ENCODE measurements at regions not wholly inside any gene's neighbourhood (a gene's known extent, or its start where the extent isn't known, plus 50 kb on each side); places are given as distances from the start of the nearest gene placed in this dataset.

- DNase-seq (ENCODE audit: low read depth, low spot score) (peak; percentile 13), FAIRE-seq (no peak)
- TF ChIP-seq GATA2 (IDR thresholded peaks at IDR 0.05; ENCODE audit: insufficient read depth, insufficient read length, low read depth, low read length): no peak
- TF ChIP-seq FOS (IDR thresholded peaks at IDR 0.05; ENCODE audit: borderline replicate concordance, insufficient read depth, low read length): peak; percentile 49
- no peak for TF ChIP-seq MYC (IDR thresholded peaks at IDR 0.05; ENCODE audit: low read depth, low read length)
- dilution Hi-C loops (cut with MboI; ENCODE audit: extremely low pct_ligation_motif_present, low sequenced_read_pairs): no loop called here
- Histone ChIP-seq H3K79me2 (ENCODE audit: control insufficient read depth, insufficient read depth, low read length) (no peaks in the 10 kb centered on the region), H3K27ac (ENCODE audit: insufficient read depth, low read depth, low read length) (no peak overlapping the region), H3K4me3 (replicated peaks in 1 of 3; ENCODE audit: insufficient read depth in 1 of 3, low read depth in 1 of 3, low read length in 3 of 3) (no peak overlapping the region), H3K9me3 (replicated peaks; ENCODE audit: control insufficient read depth, insufficient read depth, low read length) (no peaks in the 10 kb centered on the region), H3K9me1 (replicated peaks; ENCODE audit: control insufficient read depth, extremely low read depth, insufficient read depth, low read length) (no peaks in the 10 kb centered on the region), H3K9ac (replicated peaks; ENCODE audit: extremely low read depth, insufficient read depth, low read length) (no peak overlapping the region), H3K4me1 (ENCODE audit: control insufficient read depth, extremely low read depth, insufficient read depth, low read length) (peaks cover 10% of the 10 kb centered on the region), H3K4me2 (ENCODE audit: insufficient read depth, low read length) (no peak overlapping the region), H2AFZ (ENCODE audit: low read depth, low read length) (no peak overlapping the region), H3K36me3 (ENCODE audit: control insufficient read depth in 2 of 2, extremely low read depth in 1 of 2, insufficient read depth in 2 of 2, low read length in 2 of 2) (no peaks in the 10 kb centered on the region), H4K20me1 (replicated peaks; ENCODE audit: control insufficient read depth, extremely low read depth, insufficient read depth, low read length) (no peaks in the 10 kb centered on the region), H3K27me3 (ENCODE audit: control insufficient read depth in 2 of 2, insufficient read depth in 2 of 2, low read length in 2 of 2) (no peaks in the 10 kb centered on the region)
- BruUV-seq (replicated peaks): no TSS peak
- intact Hi-C loops (cut with micrococcal nuclease): no loop called here
- CTCF ChIA-PET: no interaction called here
- POLR2A ChIA-PET: no interaction called here
These were observed 328.0 kb upstream of the ATP2B1 start for GRCh38 chr12:90036637-90037036.

GRCh38 chr12:90030726-90031125, 322.1 kb upstream of the ATP2B1 start:
- no peaks in the 10 kb centered on the region for H3K36me3 ChIP-seq (ENCODE audit: control insufficient read depth in 2 of 2, extremely low read depth in 1 of 2, insufficient read depth in 2 of 2, low read length in 2 of 2)
- TF ChIP-seq POLR2AphosphoS5 (IDR thresholded peaks at IDR 0.05; ENCODE audit: insufficient read depth, low read depth, low read length): no peak
- no peak for TF ChIP-seq JUN (IDR thresholded peaks at IDR 0.05; ENCODE audit: borderline replicate concordance, insufficient read depth, insufficient read length, low read depth)
- no peak for TF ChIP-seq EZH2 (IDR thresholded peaks at IDR 0.05; ENCODE audit: borderline replicate concordance, low read depth, low read length, severe bottlenecking)
- TF ChIP-seq POLR2A (IDR thresholded peaks at IDR 0.05; ENCODE audit: low read depth, low read length): no peak
- TF ChIP-seq MAX (IDR thresholded peaks at IDR 0.05; ENCODE audit: insufficient read depth, insufficient read length): no peak
- TF ChIP-seq MYC (IDR thresholded peaks at IDR 0.05; ENCODE audit: low read depth, low read length): no peak
- TF ChIP-seq CTCF (IDR thresholded peaks at IDR 0.05; ENCODE audit: extremely low read depth in 1 of 2, insufficient read depth in 1 of 2, low read depth in 1 of 2, low read length in 2 of 2): no peak
- TF ChIP-seq GATA2 (IDR thresholded peaks at IDR 0.05; ENCODE audit: insufficient read depth, insufficient read length, low read depth, low read length): no peak
- no TSS peak for BruUV-seq (replicated peaks)
- POLR2A ChIA-PET: no interaction called here
- no peak overlapping the region for H2AFZ ChIP-seq (ENCODE audit: low read depth, low read length)
- dilution Hi-C loops (cut with MboI; ENCODE audit: extremely low pct_ligation_motif_present, low sequenced_read_pairs): no loop called here
- intact Hi-C loops (cut with micrococcal nuclease): no loop called here
- H3K4me1 ChIP-seq (ENCODE audit: control insufficient read depth, extremely low read depth, insufficient read depth, low read length): peaks cover 11% of the 10 kb centered on the region
- no peaks in the 10 kb centered on the region for H3K79me2 ChIP-seq (ENCODE audit: control insufficient read depth, insufficient read depth, low read length)
- no peak overlapping the region for H3K9ac ChIP-seq (replicated peaks; ENCODE audit: extremely low read depth, insufficient read depth, low read length)
- no peak overlapping the region for H3K4me2 ChIP-seq (ENCODE audit: insufficient read depth, low read length)
- FAIRE-seq: no peak
- no peaks in the 10 kb centered on the region for H3K9me3 ChIP-seq (replicated peaks; ENCODE audit: control insufficient read depth, insufficient read depth, low read length)
- H3K9me1 ChIP-seq (replicated peaks; ENCODE audit: control insufficient read depth, extremely low read depth, insufficient read depth, low read length): no peaks in the 10 kb centered on the region
- no peak overlapping the region for H3K4me3 ChIP-seq (replicated peaks in 1 of 3; ENCODE audit: insufficient read depth in 1 of 3, low read depth in 1 of 3, low read length in 3 of 3)
- CTCF ChIA-PET: interaction anchor here (1.4 kb wide), 1 partner anchor 9 kb away, joined by 3 read pairs; no protein-coding TSS in a partner anchor
- no peaks in the 10 kb centered on the region for H4K20me1 ChIP-seq (replicated peaks; ENCODE audit: control insufficient read depth, extremely low read depth, insufficient read depth, low read length)
- DNase-seq (ENCODE audit: low read depth, low spot score): no peak
- no peaks in the 10 kb centered on the region for H3K27me3 ChIP-seq (ENCODE audit: control insufficient read depth in 2 of 2, insufficient read depth in 2 of 2, low read length in 2 of 2)
- no peak overlapping the region for H3K27ac ChIP-seq (ENCODE audit: insufficient read depth, low read depth, low read length)
